ENCODE measurements at regions not wholly inside any gene's neighbourhood (a gene's known extent, or its start where the extent isn't known, plus 50 kb on each side); places are given as distances from the start of the nearest gene placed in this dataset.
"Not testable (repeated sequence)": the region's sequence is repeated elsewhere in the genome, so short reads cannot be mapped to it uniquely, and the experiment has no call there.

DNA sequence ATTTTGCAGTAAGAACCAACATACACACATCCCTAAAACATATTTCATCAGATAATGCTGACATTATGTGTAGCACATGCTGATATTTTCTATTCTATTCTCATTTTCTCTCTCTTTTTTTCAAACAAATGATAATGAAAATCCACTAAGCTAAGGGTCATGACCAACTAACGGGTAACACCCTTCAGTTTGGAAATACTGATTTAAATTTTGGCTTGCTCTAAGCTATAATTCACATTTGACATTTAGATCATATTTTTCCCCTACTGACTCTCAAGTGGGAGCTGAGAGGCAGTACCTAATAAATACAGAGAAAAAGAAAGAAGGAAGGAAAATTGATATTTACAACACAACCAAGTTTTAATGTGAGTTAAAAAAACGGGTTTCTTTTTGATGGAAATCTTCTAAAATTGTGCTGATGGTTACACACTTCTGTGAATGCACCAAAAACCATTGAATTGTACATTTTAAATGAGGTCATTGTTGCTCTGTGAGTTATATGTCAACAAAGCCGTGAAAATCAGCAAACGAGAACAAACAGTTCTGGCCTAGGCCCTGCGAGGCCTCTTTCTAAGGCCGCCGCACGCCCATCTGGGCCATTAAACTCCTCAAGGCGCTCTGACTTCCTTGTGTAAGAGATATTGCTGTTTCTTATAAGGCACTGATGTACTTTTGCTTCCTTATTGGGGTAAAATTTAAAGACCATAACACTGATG lies 124.2 kb downstream of the GALR1 start:
- no peak for DNase-seq

- DNase-seq, result no peak
Observed at GRCh38 chr18:77374446-77374805, 124.8 kb downstream of the GALR1 start.

DNA sequence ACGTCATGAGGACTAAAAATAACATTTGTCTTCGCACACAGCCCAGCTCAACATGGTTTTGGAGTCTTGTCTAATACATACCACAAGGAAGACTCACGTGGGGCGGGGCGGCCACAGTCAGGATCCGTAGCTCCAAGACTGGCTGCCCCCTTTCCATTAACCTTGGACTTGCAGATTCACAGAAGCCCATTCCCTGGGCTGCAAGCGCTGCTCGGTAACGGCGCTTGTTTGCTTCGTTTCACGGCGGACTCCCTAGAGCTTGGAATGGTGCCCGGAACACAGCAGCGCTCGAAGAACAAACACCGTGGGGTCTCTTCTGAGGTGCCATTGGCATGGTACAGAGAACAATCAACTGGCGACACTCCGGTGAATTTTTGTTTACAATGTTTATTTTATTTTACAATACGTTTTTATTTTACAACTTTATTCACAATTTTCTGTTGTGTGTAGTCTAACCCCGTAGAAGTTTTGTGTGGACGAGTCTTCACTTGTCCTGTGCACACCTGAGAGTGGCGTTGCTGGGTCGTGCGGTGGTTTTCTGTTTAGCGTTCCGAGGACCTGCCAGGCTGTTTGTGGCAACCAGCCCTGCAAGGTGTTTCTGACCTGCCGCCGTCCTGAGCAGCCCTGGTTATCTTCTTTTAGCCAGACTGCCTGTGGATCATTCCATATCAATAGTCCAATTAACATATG lies 126.5 kb downstream of the GALR1 start:
- no peak for DNase-seq

DNA sequence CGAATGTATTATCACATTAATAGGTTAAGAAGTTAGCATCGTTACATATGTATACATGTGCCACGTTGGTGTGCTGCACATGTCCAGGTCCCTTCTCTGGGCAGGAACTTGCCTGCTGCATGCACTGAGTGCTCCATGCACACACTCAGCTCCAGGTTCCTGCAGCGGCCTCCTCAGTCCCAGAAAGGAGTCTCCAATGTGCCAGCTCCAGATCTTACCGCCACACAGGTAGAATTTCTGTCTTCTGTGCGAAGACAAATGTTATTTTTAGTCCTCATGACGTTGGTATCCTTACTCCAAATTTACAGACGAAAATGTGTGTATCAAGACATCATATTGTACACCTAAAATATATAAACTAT lies 127.1 kb downstream of the GALR1 start:
- no peak for DNase-seq

GRCh38 chr18:77377813-77378212 lies 128.2 kb downstream of the GALR1 start:
- DNase-seq, result no peak

GRCh38 chr18:77379976-77380509 lies 130.4 kb downstream of the GALR1 start:
- no peak for DNase-seq

DNA sequence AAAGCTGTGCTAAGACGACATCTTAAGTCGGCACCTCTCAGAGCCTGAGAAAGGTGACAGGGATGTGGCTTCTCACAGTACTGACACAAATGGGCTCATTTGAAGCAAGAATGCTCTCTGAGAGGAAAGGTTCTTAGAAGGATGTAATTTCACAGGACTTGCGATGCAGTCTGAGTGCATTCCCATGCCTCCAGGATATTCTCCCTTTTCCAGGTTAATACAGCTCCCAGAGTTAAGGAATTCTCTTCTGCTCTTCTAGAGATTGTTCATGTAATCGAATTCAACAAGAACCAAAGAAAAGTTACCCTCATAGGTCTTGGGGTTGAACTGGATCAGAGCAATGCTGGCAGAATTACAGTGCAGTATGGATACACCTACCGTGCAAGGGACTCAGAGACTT lies 131.0 kb downstream of the GALR1 start:
- DNase-seq, result no peak

DNA sequence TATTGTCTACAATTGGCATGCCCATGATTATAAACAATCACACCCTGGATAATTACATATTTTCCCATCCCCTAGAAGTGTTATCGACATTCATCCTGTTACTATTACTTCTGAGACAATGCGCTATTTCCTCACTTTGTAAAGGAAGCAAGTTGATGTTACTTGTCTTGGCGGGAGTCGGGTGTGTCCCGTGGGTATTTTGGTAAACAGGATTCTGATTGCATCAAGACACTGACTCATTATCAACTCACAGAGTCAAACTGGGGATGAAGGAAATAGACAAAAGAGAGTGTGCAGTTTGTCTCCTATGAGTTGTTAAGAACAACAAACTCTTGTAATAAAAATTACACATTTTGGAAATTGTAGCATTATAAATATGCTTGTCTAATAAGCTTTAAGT lies 142.7 kb downstream of the GALR1 start:
- DNase-seq, result no peak

DNA sequence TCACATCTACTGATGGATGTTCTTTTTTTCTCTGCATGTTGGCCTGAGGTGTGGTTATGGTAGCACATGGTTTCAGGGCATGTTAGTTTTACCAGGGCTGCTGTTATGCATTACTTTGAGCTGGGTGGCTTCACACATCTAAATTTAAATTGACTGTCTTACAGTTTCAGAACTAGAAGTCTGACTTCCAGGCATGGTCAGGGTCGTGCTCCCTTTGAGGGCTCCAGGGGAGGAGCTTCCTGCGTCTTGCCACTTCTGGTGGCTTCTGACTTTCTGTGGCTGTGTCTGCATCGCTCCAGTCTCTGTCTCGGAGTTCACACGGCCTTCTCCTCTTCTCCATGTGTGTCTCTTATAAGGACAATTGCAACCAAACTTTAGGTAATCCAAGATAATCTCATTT lies 143.9 kb downstream of the GALR1 start:
- DNase-seq, result no peak

DNA sequence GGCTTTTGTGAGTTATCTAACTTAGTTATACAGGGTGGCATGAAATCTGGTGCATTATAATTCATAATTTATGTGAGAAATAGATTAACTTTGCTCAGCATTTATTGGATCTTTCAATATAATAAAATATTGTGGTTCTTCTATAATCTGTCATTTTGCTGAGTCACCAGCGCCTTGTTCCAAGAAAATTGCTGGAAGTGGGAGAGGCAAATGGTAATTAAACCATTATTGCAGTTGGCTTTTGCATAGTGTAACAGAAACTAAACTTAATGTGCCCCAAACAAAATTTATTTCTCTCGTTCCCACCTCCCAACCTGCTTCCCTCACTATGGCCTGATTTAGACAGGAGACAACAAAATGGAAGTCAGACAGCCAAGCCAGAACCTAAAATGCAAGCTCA lies 146.3 kb downstream of the GALR1 start:
- no peak for DNase-seq

DNA sequence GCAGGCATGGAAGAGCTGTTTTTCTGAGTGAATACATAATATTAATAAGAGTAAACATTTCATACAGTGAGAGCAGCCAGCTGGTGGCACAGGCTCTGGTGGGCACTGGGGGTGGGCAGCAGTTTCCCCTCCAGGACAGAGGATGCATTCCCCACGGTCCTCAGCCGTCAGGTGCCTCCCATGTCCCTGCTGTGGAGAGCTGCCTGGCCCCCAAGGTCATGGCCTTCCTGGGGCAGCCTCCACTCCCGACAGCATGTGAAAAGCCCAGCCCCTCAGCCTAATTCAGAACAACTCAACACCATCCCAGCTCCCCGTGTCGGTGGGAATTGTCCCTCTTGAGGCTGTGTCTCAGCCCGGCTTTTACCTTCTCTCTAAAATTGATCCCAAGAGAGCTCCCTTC lies 147.4 kb downstream of the GALR1 start:
- DNase-seq, result no peak

- DNase-seq, result no peak
Observed at GRCh38 chr18:77397617-77398016, 148.0 kb downstream of the GALR1 start.

DNA sequence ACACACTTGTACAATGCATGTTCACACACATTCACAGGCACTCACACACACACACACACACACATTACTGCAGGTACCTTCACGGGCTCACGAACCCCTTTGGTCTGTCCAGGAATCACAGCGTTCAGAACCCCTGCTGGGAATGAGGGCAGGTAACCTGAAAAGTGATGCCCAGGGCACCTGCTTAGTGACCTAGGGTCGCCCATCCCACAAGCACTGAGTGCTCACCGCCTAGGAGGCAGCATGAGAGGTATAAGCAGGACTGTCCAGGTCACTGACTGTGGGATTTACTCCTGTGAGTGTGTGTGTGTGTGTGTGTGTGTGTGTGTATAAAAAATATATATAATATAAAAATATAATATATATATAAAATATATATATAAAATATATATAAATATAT lies 150.9 kb downstream of the GALR1 start:
- no peak for DNase-seq

DNA sequence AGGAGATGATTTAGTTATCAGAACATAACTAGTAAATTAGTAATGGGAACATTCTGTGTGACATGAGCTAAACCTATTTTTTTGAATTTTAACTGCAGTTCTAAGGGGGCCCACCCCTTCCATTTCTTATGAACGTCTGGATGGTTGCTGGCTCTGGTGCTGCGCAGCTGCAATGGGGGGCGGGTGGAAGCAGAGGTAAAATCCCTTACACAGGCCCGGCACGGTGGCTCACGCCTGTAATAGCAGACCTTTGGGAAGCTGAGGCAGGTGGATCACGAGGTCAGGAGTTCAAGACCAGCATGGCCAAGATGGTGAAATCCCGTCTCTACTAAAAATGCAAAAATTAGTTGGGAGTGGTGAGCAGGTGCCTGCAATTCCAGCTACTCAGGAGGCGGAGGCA lies 151.5 kb downstream of the GALR1 start:
- DNase-seq, result no peak

GRCh38 chr18:77403969-77404535 lies 154.4 kb downstream of the GALR1 start:
- no peak for DNase-seq

- no peak for DNase-seq
Observed at GRCh38 chr18:77405096-77405495, 155.4 kb downstream of the GALR1 start.

GRCh38 chr18:77407733-77408132 lies 158.1 kb downstream of the GALR1 start:
- DNase-seq, result no peak

DNA sequence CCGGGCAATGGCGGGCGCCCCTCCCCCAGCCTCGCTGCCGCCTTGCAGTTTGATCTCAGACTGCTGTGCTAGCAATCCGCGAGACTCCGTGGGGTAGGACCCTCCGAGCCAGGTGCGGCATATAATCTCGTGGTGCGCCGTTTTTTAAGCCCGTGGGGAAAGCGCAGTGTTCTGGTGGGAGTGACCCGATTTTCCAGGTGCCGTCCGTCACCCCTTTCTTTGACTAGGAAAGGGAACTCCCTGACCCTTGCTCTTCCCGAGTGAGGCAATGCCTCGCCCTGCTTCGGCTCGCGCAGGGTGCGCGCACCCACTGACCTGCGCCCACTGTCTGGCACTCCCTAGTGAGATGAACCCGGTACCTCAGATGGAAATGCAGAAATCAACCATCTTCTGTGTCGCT lies 171.9 kb downstream of the GALR1 start:
- DNase-seq, result not testable (repeated sequence)

DNA sequence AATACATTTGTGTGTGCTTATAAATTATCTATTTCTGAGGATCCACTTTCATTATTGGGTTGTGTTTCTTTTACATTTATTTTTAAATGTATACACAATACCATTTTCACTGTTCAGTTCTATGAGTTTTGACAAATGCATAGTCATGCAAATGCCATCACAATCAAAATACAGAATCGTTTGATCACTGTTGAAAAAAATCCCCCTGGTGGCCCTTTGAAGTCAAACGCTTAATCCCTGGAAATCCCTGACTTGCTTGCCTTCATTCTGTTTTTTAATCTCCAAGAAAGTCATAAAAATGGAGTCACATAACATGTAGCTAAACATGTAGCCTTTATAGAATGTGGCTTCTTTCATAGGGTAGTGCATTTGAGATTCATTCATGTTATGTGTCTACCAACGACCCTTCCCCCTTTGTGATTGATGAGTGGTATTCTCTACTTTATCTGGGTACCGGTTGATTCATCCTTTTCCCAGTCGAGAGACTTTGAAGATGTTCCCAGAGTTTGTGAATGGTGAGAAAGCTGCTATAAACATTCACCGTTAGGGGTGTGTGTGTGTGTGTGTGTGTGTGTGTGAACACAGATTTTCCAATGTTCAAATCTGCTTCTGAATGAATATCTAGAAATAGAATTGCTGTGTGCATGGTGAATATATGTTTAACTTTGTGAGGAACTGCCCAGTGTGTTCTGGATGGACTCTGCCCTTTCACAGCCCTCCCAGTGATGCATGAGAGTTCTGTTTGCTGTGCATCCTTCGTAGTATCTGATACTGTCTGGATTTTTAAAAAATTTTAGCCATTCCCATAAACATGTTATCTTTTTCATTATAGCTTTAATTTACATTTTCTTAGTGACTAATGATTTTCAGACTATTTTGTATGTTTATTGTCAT lies 173.6 kb downstream of the GALR1 start:
- no peak for DNase-seq

- DNase-seq, result no peak
Observed at GRCh38 chr18:77433076-77433475, 183.4 kb downstream of the GALR1 start.

GRCh38 chr18:77439888-77440287 lies 190.2 kb downstream of the GALR1 start:
- DNase-seq, result no peak

DNA sequence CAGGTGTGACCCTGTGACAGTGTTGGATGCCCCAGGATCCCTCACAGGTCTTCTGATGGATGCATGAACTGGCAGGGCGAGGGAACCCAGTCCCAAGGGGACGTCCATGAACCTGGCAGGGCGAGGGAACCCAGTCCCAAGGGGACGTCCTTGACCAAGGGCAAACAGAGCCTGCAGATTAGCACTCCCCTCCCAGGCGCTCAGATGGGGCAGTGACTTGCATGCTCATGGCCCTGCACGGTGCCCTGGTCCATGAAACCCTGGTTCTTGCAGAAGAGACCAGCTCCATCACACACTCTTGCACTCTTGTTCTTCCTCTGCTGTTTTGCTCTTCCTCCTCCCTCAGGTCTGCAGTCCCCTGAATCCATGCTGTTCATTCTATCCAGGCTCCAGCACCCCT lies 192.7 kb downstream of the GALR1 start:
- DNase-seq, result no peak

- DNase-seq, result no peak
Observed at GRCh38 chr18:77444385-77444784, 194.7 kb downstream of the GALR1 start.
